ENCODE measurements at regions not wholly inside any gene's neighbourhood (a gene's known extent, or its start where the extent isn't known, plus 50 kb on each side); places are given as distances from the start of the nearest gene placed in this dataset.

DNA sequence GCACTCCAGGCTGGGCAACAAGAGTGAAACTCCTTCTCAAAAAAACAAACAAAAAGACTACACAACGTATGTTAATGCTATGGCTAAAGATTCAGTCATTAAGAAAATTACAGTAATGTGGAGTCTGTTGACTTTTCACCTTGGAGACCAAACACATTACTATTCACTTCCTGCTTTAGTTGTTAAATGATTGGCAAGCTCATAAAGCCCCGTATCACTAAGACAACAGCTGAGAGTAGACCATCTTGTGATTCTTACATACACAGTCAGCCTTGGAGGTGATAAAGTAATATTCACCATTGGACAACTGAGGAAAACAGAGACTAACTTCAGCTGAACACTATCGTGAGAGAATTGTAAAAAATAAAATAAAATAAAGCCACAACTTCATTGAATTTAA lies 86.5 kb downstream of the KCTD12 start:
- TF ChIP-seq POLR2AphosphoS5 (IDR thresholded peaks at IDR 0.05; ENCODE audit: borderline replicate concordance, low read depth, low read length): no peak
- no peak for TF ChIP-seq EZH2 (IDR thresholded peaks at IDR 0.05)
